Common myeloid progenitor, CD34-positive (primary cell): ENCODE measurements at regions not wholly inside any gene's neighbourhood (a gene's known extent, or its start where the extent isn't known, plus 50 kb on each side); places are given as distances from the start of the nearest gene placed in this dataset.
"Not testable (repeated sequence)": the region's sequence is repeated elsewhere in the genome, so short reads cannot be mapped to it uniquely, and the experiment has no call there.

Experiments
- CTCF ChIA-PET: fragments of 350-600 bp; sonication (Branson Sonifier 250); formaldehyde crosslinking; loops from one replicate; lab custom pipeline; 2021; ENCODE audit warnings: antibody characterized with exemption; lab: Charles Lee
- POLR2A ChIA-PET: fragments of 350-600 bp; sonication (Branson Sonifier 250); formaldehyde crosslinking; loops from one replicate; lab custom pipeline; 2021; ENCODE audit warnings: antibody characterized with exemption; lab: Charles Lee
- DNase-seq, 3 donors: peaks; one replicate each; pipeline versions ENCODE4 v3.0.0 to v3.0.0-alpha.2; 2013
- H3K27ac ChIP-seq, 2 experiments: 1 replicate in 1 of 2; 2 replicates in 1 of 2; pipeline ENCODE4 v1.7.0; 2013; ENCODE audit warnings: inconsistent platforms in 2 of 2, low read length in 2 of 2, mild to moderate bottlenecking in 2 of 2, low read depth in 1 of 2, moderate library complexity in 1 of 2; ENCODE audit not compliant: severe bottlenecking in 2 of 2, insufficient read depth in 1 of 2, poor library complexity in 1 of 2
- H3K27me3 ChIP-seq, 5 experiments: replicated peaks in 2 of 5; 1 replicate in 3 of 5; 2 replicates in 2 of 5; pipeline versions ENCODE4 v1.6.1 to v1.7.0; 2013; ENCODE audit warnings: low read length in 4 of 5, mild to moderate bottlenecking in 2 of 5, moderate library complexity in 2 of 5, inconsistent platforms in 1 of 5; ENCODE audit not compliant: insufficient read depth in 5 of 5, control insufficient read depth in 4 of 5
- H3K36me3 ChIP-seq, 4 experiments: 1 replicate in 2 of 4; 2 replicates in 2 of 4; pipeline versions ENCODE4 v1.6.1 to v1.7.0; 2013; ENCODE audit warnings: low read length in 3 of 4, control low read depth in 1 of 4, mild to moderate bottlenecking in 1 of 4; ENCODE audit not compliant: control insufficient read depth in 4 of 4, insufficient read depth in 4 of 4
- H3K4me1 ChIP-seq, 4 experiments: 1 replicate in 3 of 4; 2 replicates in 1 of 4; pipeline versions ENCODE4 v1.6.1 to v1.7.1; 2013; ENCODE audit warnings: low read length in 3 of 4, mild to moderate bottlenecking in 3 of 4, control low read depth in 1 of 4, inconsistent platforms in 1 of 4, moderate library complexity in 1 of 4; ENCODE audit not compliant: control insufficient read depth in 4 of 4, insufficient read depth in 4 of 4; ENCODE audit errors: control extremely low read depth in 1 of 4
- H3K4me3 ChIP-seq, 7 experiments: 1 replicate in 4 of 7; 2 replicates in 3 of 7; pipeline versions ENCODE4 v1.5.1 to v1.7.0; 2013; ENCODE audit warnings: mild to moderate bottlenecking in 7 of 7, low read length in 6 of 7, moderate library complexity in 6 of 7, inconsistent platforms in 2 of 7, low read depth in 2 of 7, control low read depth in 1 of 7; ENCODE audit not compliant: insufficient read depth in 4 of 7, control insufficient read depth in 1 of 7; ENCODE audit errors: extremely low read depth in 1 of 7
- H3K9me3 ChIP-seq, 5 experiments: 1 replicate in 4 of 5; 2 replicates in 1 of 5; pipeline versions ENCODE4 v1.6.1 to v1.7.1; 2013; ENCODE audit warnings: low read length in 4 of 5, mild to moderate bottlenecking in 2 of 5, inconsistent platforms in 1 of 5, low read depth in 1 of 5, moderate library complexity in 1 of 5; ENCODE audit not compliant: control insufficient read depth in 4 of 5, insufficient read depth in 2 of 5; ENCODE audit errors: control extremely low read depth in 1 of 5
- WGBS: methylation state at CpG from one replicate; pipeline ENCODE4 v1.1.5; 2013; ENCODE audit not compliant: insufficient coverage; 5-methylcytosine and 5-hydroxymethylcytosine counted together

DNA sequence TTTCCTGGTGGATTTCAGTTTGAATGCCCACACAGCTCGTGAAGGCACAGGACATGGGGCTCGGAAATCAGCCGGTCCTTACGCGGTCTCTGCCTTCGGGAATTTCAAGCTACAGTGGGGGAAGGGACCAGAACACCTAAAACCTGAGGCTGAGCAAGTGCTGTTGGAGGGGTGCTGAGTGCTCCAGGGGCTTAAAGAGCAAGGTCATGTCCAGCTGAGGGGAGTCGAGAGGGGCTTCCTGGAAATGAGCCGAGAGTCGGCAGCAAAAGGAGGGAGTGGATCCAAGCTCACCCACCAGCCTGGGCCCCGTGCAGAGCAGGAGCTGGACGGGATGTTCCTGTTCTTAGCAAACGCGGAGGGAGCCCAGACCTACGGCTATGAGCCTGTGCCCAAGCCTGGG, 73.2 kb upstream of the RPL38 start:
- H3K27ac ChIP-seq = no peak overlapping the region
- peaks cover 0 to 2% (median 0%) of the 10 kb centered on the region in 5 experiments for H3K9me3 ChIP-seq
- ChIA-PET POLR2A (no interaction called here), CTCF (interaction anchor here (1.3 kb wide), 1 partner anchor 12 kb away, joined by 3 read pairs; no protein-coding TSS in a partner anchor)
- 79% methylated on average over 10 of the region's 14 CpGs for WGBS
- H3K4me3 ChIP-seq = no peak overlapping the region
- DNase-seq = no peak
- H3K27me3 ChIP-seq = peaks cover 0 to 35% (median 2%) of the 10 kb centered on the region in 5 experiments
- H3K4me1 ChIP-seq = no peaks in the 10 kb centered on the region
- H3K36me3 ChIP-seq = no peaks in the 10 kb centered on the region

GRCh38 chr17:74130841-74131240, 72.6 kb upstream of the RPL38 start:
- Histone ChIP-seq H3K27me3 (peaks cover 0 to 39% (median 2%) of the 10 kb centered on the region in 5 experiments), H3K9me3 (peaks cover 0 to 2% (median 0%) of the 10 kb centered on the region in 5 experiments), H3K4me1 (no peaks in the 10 kb centered on the region), H3K27ac (no peak overlapping the region), H3K4me3 (no peak overlapping the region), H3K36me3 (no peaks in the 10 kb centered on the region)
- CTCF ChIA-PET = interaction anchor here (0.6 to 1.3 kb wide), 2 partner anchors 12 to 166 kb away, joined by 3 read pairs; no protein-coding TSS in a partner anchor
- 96% methylated on average over 4 of the region's 8 CpGs for WGBS
- POLR2A ChIA-PET = no interaction called here
- DNase-seq = no peak

GRCh38 chr17:74132354-74132753, 71.1 kb upstream of the RPL38 start:
- peaks cover 0 to 2% (median 0%) of the 10 kb centered on the region in 5 experiments for H3K9me3 ChIP-seq
- 80% methylated on average over 6 of the region's 6 CpGs for WGBS
- DNase-seq = no peak
- ChIA-PET POLR2A (no interaction called here), CTCF (no interaction called here)
- H3K27me3 ChIP-seq = peaks cover 0 to 39% (median 4%) of the 10 kb centered on the region in 5 experiments
- no peak overlapping the region for H3K4me3 ChIP-seq
- H3K36me3 ChIP-seq = no peaks in the 10 kb centered on the region
- no peaks in the 10 kb centered on the region for H3K4me1 ChIP-seq
- H3K27ac ChIP-seq = no peak overlapping the region

DNA sequence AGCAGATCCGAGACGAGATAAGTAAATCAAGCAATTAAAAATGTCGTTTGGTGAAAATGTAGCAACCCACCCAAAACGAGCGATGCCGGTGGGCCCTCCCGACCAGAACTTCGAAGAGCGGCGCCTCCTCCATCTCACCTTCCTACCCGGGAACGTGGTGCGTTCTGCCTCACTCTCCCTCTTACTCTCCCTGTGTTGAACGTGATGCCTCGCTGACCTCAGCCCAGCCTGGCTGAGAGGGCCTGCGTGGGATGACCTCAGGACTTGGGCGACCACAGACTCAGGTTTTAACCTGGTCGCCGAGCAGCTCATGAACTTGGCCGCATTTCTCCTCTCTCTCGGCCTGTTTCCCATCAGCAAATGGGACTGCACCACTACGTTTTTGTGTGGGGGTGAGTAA, 69.7 kb upstream of the RPL38 start:
- Histone ChIP-seq H3K4me1 (no peaks in the 10 kb centered on the region), H3K4me3 (no peak overlapping the region), H3K27me3 (peaks cover 0 to 41% (median 6%) of the 10 kb centered on the region in 5 experiments), H3K9me3 (peaks cover 0 to 2% (median 0%) of the 10 kb centered on the region in 5 experiments), H3K36me3 (no peaks in the 10 kb centered on the region), H3K27ac (no peak overlapping the region)
- ChIA-PET CTCF (no interaction called here), POLR2A (no interaction called here)
- no peak for DNase-seq
- WGBS = 95% methylated on average over 19 of the region's 22 CpGs

- H3K36me3 ChIP-seq, CTCF ChIA-PET, DNase-seq, H3K4me1 ChIP-seq, H3K27ac ChIP-seq, POLR2A ChIA-PET, H3K4me3 ChIP-seq, H3K9me3 ChIP-seq: not testable (repeated sequence)
- peaks cover 0 to 41% (median 6%) of the 10 kb centered on the region in 5 experiments for H3K27me3 ChIP-seq
- WGBS = 89% methylated on average over 4 of the region's 5 CpGs
Measured at GRCh38 chr17:74134234-74134633, 69.2 kb upstream of the RPL38 start.

DNA sequence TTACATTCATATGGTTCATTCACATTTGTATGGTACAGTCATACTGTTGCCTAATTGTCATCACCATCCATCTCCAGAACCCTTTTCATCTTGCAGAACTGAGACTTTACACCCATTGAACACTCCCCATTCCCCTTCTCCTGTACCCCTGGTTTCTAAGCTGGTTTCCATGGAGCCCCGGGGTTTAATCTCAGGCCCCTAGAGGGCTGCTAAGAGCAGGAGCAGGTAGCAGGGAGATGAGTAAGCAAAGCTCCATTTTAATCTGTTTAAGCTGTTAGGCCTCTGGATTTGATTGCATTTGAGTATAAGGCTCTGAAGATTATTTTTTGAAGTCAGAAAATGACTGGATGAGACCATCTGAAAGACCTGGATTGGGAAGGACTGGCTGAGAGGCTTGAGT, 68.5 kb upstream of the RPL38 start:
- Histone ChIP-seq H3K4me3 (no peak overlapping the region), H3K36me3 (no peaks in the 10 kb centered on the region), H3K4me1 (no peaks in the 10 kb centered on the region), H3K27me3 (peaks cover 0 to 38% (median 6%) of the 10 kb centered on the region in 5 experiments), H3K9me3 (peaks cover 0 to 4% (median under 1%) of the 10 kb centered on the region in 5 experiments), H3K27ac (no peak overlapping the region)
- ChIA-PET POLR2A (no interaction called here), CTCF (no interaction called here)
- WGBS = no CpG with 5 or more reads among the region's 1 CpG
- no peak for DNase-seq

- Histone ChIP-seq H3K27ac (no peak overlapping the region), H3K36me3 (no peaks in the 10 kb centered on the region), H3K9me3 (peaks cover 0 to 6% (median 4%) of the 10 kb centered on the region in 5 experiments), H3K4me3 (no peak overlapping the region), H3K4me1 (no peaks in the 10 kb centered on the region), H3K27me3 (peaks cover 0 to 33% (median 6%) of the 10 kb centered on the region in 5 experiments)
- ChIA-PET CTCF (no interaction called here), POLR2A (no interaction called here)
- DNase-seq = no peak
- 84% methylated on average over 2 of the region's 9 CpGs for WGBS
Measured at GRCh38 chr17:74135391-74136167, 67.9 kb upstream of the RPL38 start.
